GM21515 (cell line): ENCODE measurements at regions not wholly inside any gene's neighbourhood (a gene's known extent, or its start where the extent isn't known, plus 50 kb on each side); places are given as distances from the start of the nearest gene placed in this dataset.

Experiments used
- ATAC-seq: cut with Tn5 transposase; IDR thresholded peaks from one replicate; pipeline ENCODE4 v1.9.1; 2021; ENCODE audit not compliant: unreplicated experiment

- no peak for ATAC-seq
These were observed 131.1 kb downstream of the FAM161A start for GRCh38 chr2:61722800-61723199.

GRCh38 chr2:61722318-61722717 is 131.5 kb downstream of the FAM161A start:
- no peak for ATAC-seq

- no peak for ATAC-seq
These were observed 132.5 kb downstream of the FAM161A start for GRCh38 chr2:61721382-61721781.

GRCh38 chr2:61720911-61721310 is 132.9 kb downstream of the FAM161A start:
- no peak for ATAC-seq

GRCh38 chr2:61718965-61719364 is 134.9 kb downstream of the FAM161A start:
- ATAC-seq = no peak

GRCh38 chr2:61715506-61715905 is 138.4 kb downstream of the FAM161A start:
- no peak for ATAC-seq

- no peak for ATAC-seq
These were observed 139.7 kb downstream of the FAM161A start for GRCh38 chr2:61714210-61714609.

- ATAC-seq = no peak
These were observed 140.4 kb downstream of the FAM161A start for GRCh38 chr2:61713457-61713856.

GRCh38 chr2:61712060-61712459 is 141.8 kb downstream of the FAM161A start:
- no peak for ATAC-seq

- ATAC-seq = no peak
These were observed 143.1 kb downstream of the FAM161A start for GRCh38 chr2:61710711-61711110.

- peak; percentile 95 for ATAC-seq
These were observed 145.6 kb downstream of the FAM161A start for GRCh38 chr2:61707984-61708852.

GRCh38 chr2:61705625-61706024 is 148.2 kb downstream of the FAM161A start:
- ATAC-seq = no peak

- no peak for ATAC-seq
These were observed 149.5 kb downstream of the FAM161A start for GRCh38 chr2:61704364-61704763.

GRCh38 chr2:61702088-61702467 is 151.8 kb downstream of the FAM161A start:
- no peak for ATAC-seq

- no peak for ATAC-seq
These were observed 153.4 kb downstream of the FAM161A start for GRCh38 chr2:61700464-61700863.

- ATAC-seq = peak; percentile 95
These were observed 156.4 kb upstream of the XPO1 start for GRCh38 chr2:61694312-61695274.

GRCh38 chr2:61693744-61694143 is 155.6 kb upstream of the XPO1 start:
- no peak for ATAC-seq

GRCh38 chr2:61690078-61690596 is 152.0 kb upstream of the XPO1 start:
- ATAC-seq = no peak

- no peak for ATAC-seq
These were observed 151.4 kb upstream of the XPO1 start for GRCh38 chr2:61689568-61689967.

- ATAC-seq = no peak
These were observed 150.5 kb upstream of the XPO1 start for GRCh38 chr2:61688369-61689334.
